GM13977 (cell line): ENCODE measurements at regions not wholly inside any gene's neighbourhood (a gene's known extent, or its start where the extent isn't known, plus 50 kb on each side); places are given as distances from the start of the nearest gene placed in this dataset.

Source experiments
- DNase-seq: peaks from one replicate; pipeline ENCODE4 v3.0.0; 2012; ENCODE audit warnings: low spot score
- CTCF ChIP-seq: IDR thresholded peaks from 2 replicates; pipeline ENCODE4 v1.5.1; 2012; ENCODE audit warnings: mild to moderate bottlenecking, control low read depth; ENCODE audit not compliant: insufficient read depth; ENCODE audit errors: extremely low read depth, missing control alignments
- in situ Hi-C: fragments of 300-500 bp; cut with MboI; formaldehyde crosslinking; loops from one replicate; pipeline ENCODE4 v1.12.0; 2022; ENCODE audit warnings: low sequenced_read_pairs, low pct_unique_long_range_greater_than_20kb, mixed read lengths, inconsistent platforms; ENCODE audit not compliant: unreplicated experiment

- in situ Hi-C loops = no loop called here
- TF ChIP-seq CTCF = no peak
- DNase-seq = no peak
Measured at GRCh38 chr16:51012396-51012795, 138.7 kb downstream of the SALL1 start.

GRCh38 chr16:51010817-51011216 lies 140.3 kb downstream of the SALL1 start:
- in situ Hi-C loops = no loop called here
- no peak for TF ChIP-seq CTCF
- DNase-seq = no peak

GRCh38 chr16:51009813-51010212 lies 141.3 kb downstream of the SALL1 start:
- no peak for TF ChIP-seq CTCF
- in situ Hi-C loops = no loop called here
- DNase-seq = no peak

GRCh38 chr16:51009359-51009758 lies 141.7 kb downstream of the SALL1 start:
- no peak for DNase-seq
- in situ Hi-C loops = no loop called here
- TF ChIP-seq CTCF = no peak

GRCh38 chr16:51008607-51009006 lies 142.5 kb downstream of the SALL1 start:
- in situ Hi-C loops = no loop called here
- no peak for TF ChIP-seq CTCF
- no peak for DNase-seq

GRCh38 chr16:51008037-51008436 lies 143.0 kb downstream of the SALL1 start:
- no peak for DNase-seq
- in situ Hi-C loops = no loop called here

More at GRCh38 chr16:51008037-51008436, 143.0 kb downstream of the SALL1 start:
- TF ChIP-seq CTCF = no peak
